ENCODE measurements at regions not wholly inside any gene's neighbourhood (a gene's known extent, or its start where the extent isn't known, plus 50 kb on each side); places are given as distances from the start of the nearest gene placed in this dataset.

DNA sequence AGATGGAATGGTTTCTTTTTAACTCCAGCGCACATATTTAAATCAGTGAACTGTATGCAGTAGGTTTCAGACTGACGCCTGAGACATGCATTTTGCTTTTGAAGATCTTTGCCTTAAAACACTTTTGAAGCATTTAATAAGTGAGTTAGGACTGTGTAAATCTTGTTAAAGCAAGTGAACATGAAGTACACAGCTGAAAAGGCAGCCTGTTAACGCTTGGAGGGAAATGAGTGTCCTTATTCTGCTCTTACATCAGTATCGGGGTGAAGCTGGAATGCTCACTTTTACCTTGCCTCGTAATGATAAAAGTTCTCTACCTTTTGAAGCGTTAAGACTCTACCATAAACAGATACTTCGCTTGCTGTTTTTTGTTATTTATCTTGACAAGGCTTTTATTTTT, 552.2 kb downstream of the ZNF608 start:
- H3K36me3 ChIP-seq: no peaks in the 10 kb centered on the region
- TF ChIP-seq POLR2A (IDR thresholded peaks at IDR 0.05): no peak
- TF ChIP-seq EP300 (IDR thresholded peaks at IDR 0.05): no peak
- TF ChIP-seq POLR2AphosphoS5 (IDR thresholded peaks at IDR 0.05): no peak
- TF ChIP-seq, protein P1, sequence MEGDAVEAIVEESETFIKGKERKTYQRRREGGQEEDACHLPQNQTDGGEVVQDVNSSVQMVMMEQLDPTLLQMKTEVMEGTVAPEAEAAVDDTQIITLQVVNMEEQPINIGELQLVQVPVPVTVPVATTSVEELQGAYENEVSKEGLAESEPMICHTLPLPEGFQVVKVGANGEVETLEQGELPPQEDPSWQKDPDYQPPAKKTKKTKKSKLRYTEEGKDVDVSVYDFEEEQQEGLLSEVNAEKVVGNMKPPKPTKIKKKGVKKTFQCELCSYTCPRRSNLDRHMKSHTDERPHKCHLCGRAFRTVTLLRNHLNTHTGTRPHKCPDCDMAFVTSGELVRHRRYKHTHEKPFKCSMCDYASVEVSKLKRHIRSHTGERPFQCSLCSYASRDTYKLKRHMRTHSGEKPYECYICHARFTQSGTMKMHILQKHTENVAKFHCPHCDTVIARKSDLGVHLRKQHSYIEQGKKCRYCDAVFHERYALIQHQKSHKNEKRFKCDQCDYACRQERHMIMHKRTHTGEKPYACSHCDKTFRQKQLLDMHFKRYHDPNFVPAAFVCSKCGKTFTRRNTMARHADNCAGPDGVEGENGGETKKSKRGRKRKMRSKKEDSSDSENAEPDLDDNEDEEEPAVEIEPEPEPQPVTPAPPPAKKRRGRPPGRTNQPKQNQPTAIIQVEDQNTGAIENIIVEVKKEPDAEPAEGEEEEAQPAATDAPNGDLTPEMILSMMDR (IDR thresholded peaks at IDR 0.05): no peak
- ATAC-seq (ENCODE audit: low FRiP score in 2 of 2): no peak
- no peaks in the 10 kb centered on the region for H3K27me3 ChIP-seq
- 75 to 76% methylated on average over 7 of the region's 7 CpGs for WGBS, 2 donors
- no peak for DNase-seq
- H3K4me3 ChIP-seq: no peak overlapping the region
- no peak overlapping the region for H3K27ac ChIP-seq
- peaks cover 0 to 6% (median 0%) of the 10 kb centered on the region in 4 donors for H3K4me1 ChIP-seq
- H3K9me3 ChIP-seq: no peaks in the 10 kb centered on the region

DNA sequence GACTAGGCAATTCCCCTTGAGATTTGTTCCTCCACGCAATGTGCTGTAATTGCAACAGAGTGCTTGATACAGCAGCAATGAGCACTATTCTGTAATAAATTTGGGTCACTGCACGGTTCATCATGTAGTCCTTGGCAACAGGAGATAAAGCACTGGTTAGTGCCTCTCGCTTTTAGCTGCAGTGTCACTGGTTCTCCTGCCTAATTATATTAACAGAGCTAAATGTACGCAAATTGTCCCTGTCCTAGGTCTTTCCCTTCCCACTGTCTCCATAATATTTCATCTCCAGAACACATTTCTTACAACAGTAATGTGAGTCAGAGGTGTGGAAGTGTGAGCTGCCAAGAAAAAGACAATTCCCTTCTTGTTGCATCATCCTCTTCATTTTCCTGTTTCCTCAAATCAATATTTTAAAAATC, 553.1 kb downstream of the ZNF608 start:
- Histone ChIP-seq H3K4me3 (no peak overlapping the region), H3K27me3 (no peaks in the 10 kb centered on the region), H3K4me1 (peaks cover 0 to 6% (median 0%) of the 10 kb centered on the region in 4 donors), H3K36me3 (no peaks in the 10 kb centered on the region), H3K27ac (no peak overlapping the region), H3K9me3 (no peaks in the 10 kb centered on the region)
- DNase-seq (no peak), ATAC-seq (ENCODE audit: low FRiP score in 2 of 2) (peak in 1 of 2 donors; percentile 72)
- 69 to 80% methylated on average over 4 of the region's 4 CpGs for WGBS, 2 donors
- TF ChIP-seq, protein P1 (IDR thresholded peaks at IDR 0.05): no peak
- TF ChIP-seq POLR2AphosphoS5 (IDR thresholded peaks at IDR 0.05) (no peak), POLR2A (IDR thresholded peaks at IDR 0.05) (no peak), EP300 (IDR thresholded peaks at IDR 0.05) (no peak)

DNA sequence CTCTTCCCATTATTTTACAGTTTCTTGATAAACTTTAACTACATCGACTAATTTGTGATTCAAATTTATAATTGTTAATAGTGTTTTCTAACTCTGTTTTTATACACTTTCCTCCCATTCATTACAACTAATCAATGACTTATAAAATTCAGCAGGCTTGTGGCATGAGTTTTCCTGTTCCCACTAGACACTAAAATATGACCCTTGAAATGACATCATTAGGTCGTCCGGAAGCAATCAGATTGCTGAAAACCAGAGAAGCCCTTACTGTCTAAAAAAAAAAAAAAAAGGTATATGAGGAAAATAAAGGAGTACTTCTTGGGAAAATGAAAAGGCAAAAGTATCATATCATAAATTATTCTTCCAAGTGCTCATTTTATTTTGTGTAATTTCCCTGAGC, 553.7 kb downstream of the ZNF608 start:
- H3K9me3 ChIP-seq: no peaks in the 10 kb centered on the region
- no peak for ATAC-seq (ENCODE audit: low FRiP score in 2 of 2)
- H3K27ac ChIP-seq: no peak overlapping the region
- no peak for DNase-seq
- H3K4me1 ChIP-seq: peaks cover 0 to 6% (median 0%) of the 10 kb centered on the region in 4 donors
- 93 to 94% methylated on average over 3 of the region's 3 CpGs for WGBS, 2 donors
- H3K4me3 ChIP-seq: no peak overlapping the region
- no peaks in the 10 kb centered on the region for H3K27me3 ChIP-seq
- TF ChIP-seq POLR2A (IDR thresholded peaks at IDR 0.05) (no peak), POLR2AphosphoS5 (IDR thresholded peaks at IDR 0.05) (no peak), EP300 (IDR thresholded peaks at IDR 0.05) (no peak)
- TF ChIP-seq, protein P1 (IDR thresholded peaks at IDR 0.05): no peak
- H3K36me3 ChIP-seq: no peaks in the 10 kb centered on the region

DNA sequence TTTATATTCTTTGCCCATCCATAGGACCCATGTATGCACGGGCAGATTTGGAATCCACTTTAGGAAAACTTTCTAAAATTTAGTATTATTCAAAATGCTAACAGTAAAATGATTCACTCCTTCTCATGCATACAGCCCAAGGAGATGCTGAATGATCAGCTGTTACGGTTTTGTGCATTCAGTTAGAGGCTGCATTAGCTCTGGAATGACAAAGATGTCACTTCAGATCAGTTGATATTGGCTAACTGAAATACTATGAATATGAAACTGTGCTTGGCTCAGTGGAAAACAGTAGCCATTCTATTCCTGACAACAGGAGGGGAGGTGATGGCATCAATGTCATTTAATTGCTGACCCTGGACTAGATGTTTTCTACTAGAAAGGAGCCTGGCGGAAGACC, 560.7 kb downstream of the ZNF608 start:
- no peak overlapping the region for H3K27ac ChIP-seq
- no peaks in the 10 kb centered on the region for H3K27me3 ChIP-seq
- no peaks in the 10 kb centered on the region for H3K36me3 ChIP-seq
- DNase-seq (no peak), ATAC-seq (ENCODE audit: low FRiP score in 2 of 2) (no peak)
- H3K4me1 ChIP-seq: no peaks in the 10 kb centered on the region
- TF ChIP-seq POLR2A (IDR thresholded peaks at IDR 0.05) (no peak), POLR2AphosphoS5 (IDR thresholded peaks at IDR 0.05) (no peak), EP300 (IDR thresholded peaks at IDR 0.05) (no peak)
- TF ChIP-seq, protein P1 (IDR thresholded peaks at IDR 0.05): no peak
- H3K4me3 ChIP-seq: no peak overlapping the region
- 93 to 96% methylated on average over 3 of the region's 3 CpGs for WGBS, 2 donors
- no peaks in the 10 kb centered on the region for H3K9me3 ChIP-seq

DNA sequence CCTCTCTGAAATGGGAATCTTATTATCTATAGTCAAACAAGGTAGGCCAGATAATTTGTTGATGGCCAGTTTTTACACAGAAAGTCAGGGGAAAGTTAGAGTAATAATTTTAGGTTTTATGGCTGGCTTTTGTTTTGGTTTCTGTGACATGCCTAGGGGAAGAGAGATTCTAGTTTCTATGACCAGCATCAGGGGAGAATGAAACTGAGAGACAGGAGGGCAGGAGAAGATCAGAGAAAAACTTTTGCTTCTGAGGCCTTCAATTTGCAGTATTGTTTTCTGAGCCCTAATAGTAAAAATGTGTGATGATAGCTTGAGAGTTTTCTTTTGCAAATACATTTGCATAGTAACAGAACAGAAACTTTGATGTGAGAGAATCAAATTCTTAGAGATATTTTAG, 564.3 kb downstream of the ZNF608 start:
- TF ChIP-seq, protein P1 (IDR thresholded peaks at IDR 0.05): no peak
- no peak for TF ChIP-seq POLR2AphosphoS5 (IDR thresholded peaks at IDR 0.05)
- DNase-seq (no peak), ATAC-seq (ENCODE audit: low FRiP score in 2 of 2) (no peak)
- Histone ChIP-seq H3K4me3 (no peak overlapping the region), H3K27me3 (no peaks in the 10 kb centered on the region), H3K9me3 (no peaks in the 10 kb centered on the region), H3K4me1 (no peaks in the 10 kb centered on the region), H3K36me3 (no peaks in the 10 kb centered on the region), H3K27ac (no peak overlapping the region)
